HG03521 (cell line): ENCODE measurements at regions not wholly inside any gene's neighbourhood (a gene's known extent, or its start where the extent isn't known, plus 50 kb on each side); places are given as distances from the start of the nearest gene placed in this dataset.
A peak's percentile ranks its signal among the peaks of the same experiment; 100 is the strongest.

Experiments
- ATAC-seq: cut with Tn5 transposase; IDR thresholded peaks from one replicate; pipeline ENCODE4 v1.9.1; 2021; ENCODE audit warnings: mild to moderate bottlenecking, moderate library complexity; ENCODE audit not compliant: unreplicated experiment

DNA sequence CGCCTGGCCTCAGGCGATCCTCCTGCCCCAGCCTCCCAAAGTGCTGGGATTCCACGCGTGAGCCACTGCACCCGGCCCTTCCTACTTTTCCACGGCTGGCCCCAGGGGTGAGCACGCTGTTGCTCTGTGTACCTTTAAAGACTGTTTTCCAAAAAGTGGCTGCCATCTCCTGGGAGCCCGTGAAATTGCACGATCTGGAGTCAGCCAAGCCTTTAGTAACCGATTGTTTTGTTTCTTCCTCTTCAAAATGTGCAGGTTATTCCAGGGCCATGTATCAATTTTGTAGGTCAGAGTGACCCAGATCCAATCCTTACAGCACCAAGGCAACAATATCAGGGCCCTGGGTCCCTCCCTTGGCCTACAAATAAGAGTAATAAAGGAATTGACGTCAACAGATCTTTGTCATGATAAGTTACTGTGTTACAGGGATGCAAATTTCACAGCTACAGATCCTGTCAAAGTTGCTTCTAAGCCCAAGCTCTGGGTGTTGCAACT lies 135.6 kb upstream of the ZNF236 start:
- no peak for ATAC-seq

DNA sequence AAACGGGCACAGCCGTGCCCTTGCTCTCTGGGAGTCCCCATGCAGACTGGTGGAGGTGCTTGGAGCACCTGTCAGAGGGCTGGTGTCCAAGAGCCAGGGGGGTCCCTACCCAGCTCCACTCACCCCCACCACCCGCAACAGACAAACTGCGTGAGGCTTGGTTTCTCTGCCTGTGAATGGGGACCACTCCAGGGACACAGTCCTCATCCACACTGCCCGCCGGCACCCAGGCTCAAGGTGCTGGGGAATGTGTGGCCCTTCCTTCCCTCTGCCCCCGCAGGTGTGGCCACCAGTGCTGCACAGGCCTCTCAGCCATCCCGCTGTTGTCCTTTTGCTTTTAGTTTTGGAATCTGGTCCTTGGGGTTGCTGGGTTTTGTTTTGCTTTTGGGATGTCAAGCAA lies 136.5 kb upstream of the ZNF236 start:
- no peak for ATAC-seq

DNA sequence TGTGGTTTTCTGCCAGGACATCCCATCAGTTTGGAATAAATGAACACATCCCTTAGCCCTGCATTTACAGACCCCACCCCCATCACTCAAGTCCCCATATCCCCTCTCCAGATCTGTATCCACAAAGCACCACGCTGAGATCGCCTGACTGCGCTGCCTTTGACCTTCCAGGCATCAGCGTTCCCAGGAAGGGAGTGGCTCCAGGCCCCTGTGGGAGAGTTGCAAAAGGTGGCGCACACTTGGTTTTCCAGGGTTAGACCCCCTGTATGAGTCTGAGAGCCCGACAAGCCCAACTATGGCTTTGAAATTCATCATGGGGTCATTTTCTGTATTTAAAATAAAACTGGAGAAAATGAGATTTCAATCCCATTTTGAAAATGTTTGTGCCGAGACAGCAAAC lies 137.0 kb upstream of the ZNF236 start:
- no peak for ATAC-seq

DNA sequence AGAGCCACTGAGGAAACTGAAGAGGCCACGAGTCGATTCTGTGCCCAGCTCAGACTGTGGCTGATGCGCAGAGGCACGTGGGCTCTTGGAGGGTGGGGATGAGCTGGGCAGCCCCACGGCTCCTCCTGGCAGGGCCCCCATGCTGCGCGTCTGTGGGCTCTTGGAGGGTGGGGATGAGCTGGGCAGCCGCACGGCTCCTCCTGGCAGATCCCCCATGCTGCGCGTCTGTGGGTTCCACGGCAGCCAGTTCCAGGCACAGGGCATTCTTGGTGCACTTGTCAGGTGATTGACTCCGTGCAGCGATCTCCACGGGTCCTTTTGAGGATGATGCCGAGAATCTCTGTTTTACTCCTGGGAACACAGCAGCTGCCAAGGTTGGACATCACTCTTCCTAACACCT lies 138.1 kb upstream of the ZNF236 start:
- ATAC-seq: no peak

DNA sequence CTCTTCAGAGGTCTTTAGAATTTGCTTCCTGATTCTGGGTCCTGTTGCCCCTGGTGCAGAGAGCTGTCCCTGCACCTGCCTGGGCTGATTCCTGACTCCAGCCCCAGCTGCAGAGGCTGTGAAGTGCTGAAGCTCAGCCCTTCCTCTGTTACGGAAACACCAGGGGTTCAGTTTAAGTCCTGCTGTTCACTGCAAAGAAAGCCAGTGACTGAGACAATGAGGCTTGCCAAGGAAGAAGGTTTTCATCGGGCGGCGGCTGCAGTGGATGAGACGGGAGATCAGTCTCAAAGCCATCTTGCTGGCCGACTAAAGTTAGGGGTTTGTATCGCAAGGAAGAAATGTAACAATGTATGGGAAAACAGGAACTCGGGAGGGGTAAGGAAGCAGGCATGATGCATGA lies 142.4 kb upstream of the ZNF236 start:
- ATAC-seq: no peak

DNA sequence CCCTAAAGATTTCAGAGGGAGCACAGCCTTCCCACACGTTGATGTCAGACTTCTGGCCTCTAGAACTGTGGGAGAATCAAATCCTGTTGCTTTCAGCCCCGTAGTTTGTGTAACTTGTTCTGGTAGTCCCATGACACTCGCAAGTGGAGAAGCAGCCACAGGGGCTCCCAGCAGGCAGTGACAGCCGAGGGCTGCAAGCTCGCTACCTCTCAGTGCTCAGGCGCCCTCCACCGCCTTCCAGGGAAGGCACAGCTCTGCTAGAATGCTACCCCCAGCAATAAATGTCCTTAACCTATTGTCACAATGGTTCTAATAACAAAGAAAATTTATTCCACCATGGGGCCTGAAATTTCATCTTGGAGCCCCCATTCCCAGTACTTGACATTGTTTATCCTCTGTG lies 143.1 kb upstream of the ZNF236 start:
- ATAC-seq: no peak

DNA sequence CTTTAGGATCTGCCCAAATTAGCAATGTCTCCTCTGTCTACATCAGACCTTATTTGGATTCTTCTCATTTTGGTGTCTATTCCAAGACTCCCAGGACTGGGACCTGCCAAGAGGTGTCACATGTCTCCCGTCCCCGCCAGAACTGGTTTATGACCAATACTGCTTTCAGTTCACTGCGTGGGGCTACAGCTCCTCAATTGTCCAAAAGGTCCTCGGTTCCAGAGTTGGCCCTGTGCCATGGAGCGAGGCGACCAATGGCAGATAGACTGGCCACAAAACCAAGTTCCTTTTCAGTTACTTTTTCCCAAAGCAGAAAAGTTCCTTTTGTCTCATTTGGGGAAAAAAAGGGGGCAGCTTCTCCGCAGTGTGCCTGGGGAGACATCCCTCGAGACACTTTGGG lies 144.1 kb upstream of the ZNF236 start:
- ATAC-seq: no peak

DNA sequence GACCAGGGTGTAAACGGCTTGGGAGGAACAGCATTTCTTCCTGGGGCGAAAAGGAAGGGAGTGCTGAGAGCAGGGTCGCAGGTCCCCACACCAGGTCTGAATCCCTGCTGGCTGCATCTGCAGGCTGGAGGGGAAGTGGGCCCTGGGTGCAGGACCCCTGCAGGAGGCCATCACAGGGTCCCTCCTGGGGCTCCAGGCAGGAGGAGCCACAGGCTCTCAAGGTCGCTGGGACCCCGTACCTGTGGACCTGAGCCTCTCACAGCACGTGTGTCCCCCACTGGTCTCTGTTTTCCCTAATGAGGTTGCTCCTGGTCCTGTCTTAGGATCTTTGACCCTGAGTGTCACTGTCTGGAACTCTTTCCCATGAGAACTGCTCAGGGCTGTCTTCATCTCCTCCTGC lies 147.8 kb upstream of the ZNF236 start:
- ATAC-seq: no peak

DNA sequence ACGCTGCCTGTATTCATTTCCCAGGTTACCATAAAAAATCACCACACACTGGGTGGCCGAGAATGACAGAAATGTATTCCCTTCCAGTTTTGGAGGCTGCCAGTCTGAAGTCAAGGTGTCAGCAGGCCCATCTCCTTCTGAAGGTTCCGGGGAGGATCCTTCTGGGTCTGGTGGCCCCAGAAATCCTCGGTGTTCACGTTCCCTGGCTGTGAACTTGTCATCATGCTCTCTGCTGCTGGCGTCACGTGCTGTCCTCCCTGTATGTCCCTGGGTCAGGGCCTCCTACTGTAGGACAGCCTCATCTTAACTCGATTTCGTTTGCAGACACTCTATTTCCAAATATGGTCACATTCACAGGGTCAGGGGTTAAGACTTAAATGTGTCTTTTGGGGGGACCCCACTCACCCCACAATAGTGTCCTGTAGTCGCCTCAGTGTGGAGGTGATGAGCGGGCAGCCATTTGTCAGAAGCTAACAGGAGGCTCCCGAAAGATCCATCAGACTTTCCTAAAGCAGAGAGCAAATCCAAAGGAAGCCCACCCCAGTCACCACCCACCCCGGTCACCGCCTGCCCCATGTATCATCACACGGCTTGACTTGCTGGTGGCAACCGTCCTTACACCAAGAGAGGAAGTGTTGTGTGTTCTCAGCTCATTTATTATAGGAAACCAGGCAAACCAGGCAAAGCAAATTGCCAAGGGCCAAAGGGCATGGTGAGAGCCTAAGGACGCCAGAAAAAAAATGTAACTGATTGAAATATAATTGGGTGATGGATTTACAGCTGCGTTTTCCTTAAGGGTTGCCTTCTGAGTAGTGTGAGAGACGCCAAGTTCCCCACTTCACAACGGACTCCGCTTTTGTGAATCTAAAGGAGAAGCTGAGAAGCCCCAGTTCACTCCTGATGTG lies 148.8 kb upstream of the ZNF236 start:
- no peak for ATAC-seq

DNA sequence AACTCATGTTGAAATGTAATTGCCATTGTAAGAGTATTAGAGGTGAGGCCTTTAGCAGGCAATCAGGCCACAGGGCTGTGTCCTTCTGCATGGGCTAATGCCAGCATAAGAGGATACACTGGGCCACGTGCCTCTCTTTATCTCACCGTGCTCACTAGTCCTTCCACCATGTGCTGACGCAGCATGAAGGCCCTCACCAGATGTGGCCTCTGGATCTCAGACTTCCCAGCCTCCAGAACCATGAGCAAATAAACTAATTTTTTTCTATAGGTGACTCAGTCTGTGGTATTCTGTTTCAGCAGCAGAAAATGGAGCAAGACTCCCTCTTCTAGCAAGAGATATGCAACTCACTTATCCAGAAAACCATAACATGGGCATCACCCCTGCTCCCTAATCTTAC lies 149.7 kb upstream of the ZNF236 start:
- no peak for ATAC-seq

DNA sequence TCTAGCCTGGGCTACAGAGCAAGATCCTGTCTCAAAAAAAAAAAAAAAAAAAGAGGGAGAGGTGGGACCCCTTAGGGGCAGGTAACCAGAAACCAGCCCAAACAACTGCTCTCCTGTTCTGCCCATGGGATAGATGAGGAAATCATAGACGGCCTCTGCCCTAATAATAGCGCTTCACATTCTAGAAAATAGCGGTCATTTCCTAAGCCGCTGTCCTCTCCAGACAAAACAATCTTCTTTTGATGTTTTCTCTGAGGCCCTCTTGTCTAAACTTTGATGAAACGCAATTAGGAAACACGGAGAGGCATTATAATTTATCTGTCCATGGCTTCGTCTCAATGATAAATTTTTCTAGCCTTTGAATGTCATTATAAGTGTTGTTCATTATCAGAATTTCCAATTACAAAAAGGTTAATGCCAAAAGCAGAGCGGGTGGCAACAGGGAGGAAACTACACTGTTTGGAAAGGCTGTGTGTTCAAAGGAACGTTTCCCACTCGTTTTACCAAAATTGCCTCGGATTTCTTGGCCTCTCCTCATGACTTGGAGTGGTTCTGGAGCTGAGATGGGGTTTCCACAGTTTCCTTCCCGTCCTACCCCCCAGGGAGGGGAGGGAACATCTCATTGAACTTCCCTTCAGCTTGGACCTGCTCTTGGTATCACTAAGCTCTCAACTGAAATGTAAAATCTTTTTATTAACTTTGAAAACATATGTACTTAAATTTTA lies 151.6 kb upstream of the ZNF236 start:
- ATAC-seq: no peak

DNA sequence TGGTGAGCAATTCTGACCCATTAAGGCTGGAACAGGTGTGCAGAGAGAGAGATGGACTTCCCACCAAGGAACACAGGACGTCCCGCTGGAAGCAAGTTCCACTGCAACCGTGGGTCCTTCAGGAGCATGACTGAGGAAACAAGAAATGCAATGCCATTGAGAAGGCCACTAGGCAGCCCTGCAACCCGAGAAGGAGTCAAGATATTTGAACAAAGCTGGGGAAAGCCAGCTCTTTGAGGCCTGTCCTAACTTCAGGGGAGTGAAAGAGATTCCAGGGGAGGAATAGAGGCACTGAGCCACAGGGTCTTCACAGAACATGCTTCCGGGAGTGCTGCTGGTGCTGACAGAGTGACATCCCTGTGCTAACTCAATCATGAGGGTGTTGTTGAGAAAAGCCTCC lies 153.8 kb upstream of the ZNF236 start:
- ATAC-seq: no peak

DNA sequence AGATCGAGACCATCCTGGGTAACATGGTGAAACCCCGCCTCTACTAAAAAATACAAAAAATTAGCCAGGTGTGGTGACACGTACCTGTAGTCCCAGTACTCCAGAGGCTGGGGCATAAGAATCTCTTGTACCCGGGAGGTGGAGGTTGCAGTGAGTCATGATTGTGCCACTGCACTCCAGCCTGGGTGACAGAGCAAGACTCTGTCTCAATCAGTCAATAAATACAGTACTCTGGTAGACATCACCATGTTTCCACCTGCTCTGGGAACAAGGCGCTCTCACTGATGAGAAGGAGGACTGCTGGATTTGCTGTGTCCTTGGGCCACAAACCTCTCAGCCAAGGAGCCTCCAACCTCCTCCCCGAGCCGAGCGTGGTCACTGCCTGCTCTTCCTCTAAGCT lies 154.2 kb upstream of the ZNF236 start:
- no peak for ATAC-seq

DNA sequence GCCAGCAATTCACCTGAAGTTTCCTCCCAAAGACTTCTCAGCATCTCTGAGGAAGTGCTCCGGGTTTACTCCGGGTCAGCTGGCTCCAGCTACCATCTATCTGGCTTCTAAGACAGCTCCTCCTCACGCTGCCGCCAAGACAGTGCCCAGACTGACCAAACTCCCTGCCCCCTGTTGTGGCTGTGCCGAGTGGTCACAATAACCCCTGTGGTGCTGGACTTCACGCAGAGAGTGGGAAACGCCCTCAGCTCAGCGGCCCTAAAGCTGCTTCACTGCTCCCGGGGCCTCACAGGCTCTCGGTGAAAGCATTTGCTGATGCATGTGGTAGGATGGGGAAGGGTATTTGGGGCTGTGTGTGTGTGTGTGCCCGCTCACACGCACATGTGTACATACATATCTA lies 154.8 kb upstream of the ZNF236 start:
- no peak for ATAC-seq

DNA sequence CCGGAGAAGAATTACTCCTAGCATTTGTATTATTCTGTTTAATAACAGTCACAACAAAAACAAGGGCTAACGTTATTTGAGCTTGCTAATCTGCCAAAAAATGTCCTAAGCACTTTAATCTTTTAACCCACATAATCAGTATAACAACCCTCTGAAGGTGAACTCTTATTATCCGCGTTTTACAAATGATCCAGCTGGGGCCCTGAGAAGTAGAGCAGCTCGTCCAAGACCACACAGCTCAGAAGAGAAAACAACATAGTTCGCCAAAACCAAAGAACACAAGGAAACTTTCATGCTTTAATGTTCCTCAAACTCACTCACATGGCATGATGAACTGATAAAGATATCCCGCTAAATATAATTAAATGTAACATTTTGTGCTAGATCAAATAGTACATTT lies 159.7 kb upstream of the ZNF236 start:
- ATAC-seq: no peak

DNA sequence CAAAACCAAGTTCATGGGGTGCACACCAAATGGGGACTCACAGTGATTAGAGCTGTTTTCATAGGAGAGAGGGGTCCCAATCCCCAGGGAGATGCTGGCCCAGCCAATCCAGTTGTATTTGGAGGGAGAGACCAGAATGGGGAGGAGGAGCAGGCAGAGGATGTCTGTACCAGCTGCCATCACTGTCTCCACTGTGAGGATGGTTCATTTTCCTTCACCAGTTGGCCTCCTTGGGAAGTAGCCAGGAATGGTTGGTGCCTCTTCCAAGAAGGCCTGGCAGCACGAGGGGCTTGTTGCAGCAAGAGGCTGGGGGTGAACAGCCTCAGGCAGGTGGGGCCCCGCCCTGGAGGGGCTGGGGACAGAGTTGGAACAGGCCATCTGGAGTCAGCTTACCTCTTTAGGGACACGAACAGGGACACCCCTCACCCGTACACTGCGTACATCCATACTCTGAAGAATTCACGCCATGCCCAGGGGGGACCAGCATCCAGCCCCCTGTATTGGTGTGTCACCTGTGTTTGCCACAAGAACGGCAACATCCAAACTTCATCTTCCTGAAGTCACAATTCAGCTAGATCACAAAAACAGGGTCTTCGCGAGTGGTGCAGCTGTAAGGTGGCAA lies 161.7 kb upstream of the ZNF236 start:
- no peak for ATAC-seq

DNA sequence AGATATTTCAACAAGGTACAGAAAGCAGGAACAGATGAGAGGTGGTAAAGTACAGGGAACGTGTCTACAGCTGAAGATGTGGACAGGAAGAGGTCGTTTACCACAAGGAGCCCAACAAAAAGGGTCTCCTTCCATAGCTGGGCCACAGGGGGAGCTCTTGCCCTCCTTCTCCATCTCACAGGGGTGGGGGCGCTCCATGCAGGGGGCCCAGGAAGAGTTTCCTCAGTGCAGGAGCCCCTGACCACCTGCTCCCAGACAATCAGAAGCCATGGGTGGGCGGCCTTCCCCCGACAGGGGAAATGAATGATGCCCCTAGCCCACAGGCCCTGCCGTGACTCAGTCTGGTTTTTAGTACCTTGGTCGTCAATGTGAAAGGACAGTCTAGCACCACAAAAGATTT lies 163.6 kb upstream of the ZNF516 start:
- peak; percentile 46 for ATAC-seq

DNA sequence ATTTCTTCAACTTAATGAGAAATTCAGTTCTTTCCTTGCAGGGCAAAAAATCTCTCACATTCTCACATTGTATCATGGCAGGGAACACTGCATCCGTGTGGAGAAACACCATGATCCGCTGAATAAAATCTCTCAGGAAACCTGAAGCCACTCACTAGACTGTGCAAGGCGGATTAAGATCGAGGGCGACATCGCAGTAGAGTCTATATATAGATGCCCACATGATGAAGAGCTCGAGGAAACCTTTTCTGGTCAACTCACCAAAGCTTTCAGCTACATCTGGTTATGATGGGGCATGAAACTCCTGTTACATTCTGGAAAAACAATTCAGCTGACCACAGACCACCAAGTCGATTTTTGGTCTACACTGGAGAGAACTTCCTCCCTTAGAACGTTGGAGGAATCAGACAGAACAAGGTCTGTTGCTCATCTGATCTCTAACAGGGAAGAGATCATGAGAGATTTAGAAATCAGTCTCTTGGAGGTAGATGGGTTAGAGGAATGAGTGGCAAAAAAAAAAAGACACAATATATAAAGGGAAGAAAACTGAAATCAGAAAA lies 162.9 kb upstream of the ZNF516 start:
- ATAC-seq: no peak

DNA sequence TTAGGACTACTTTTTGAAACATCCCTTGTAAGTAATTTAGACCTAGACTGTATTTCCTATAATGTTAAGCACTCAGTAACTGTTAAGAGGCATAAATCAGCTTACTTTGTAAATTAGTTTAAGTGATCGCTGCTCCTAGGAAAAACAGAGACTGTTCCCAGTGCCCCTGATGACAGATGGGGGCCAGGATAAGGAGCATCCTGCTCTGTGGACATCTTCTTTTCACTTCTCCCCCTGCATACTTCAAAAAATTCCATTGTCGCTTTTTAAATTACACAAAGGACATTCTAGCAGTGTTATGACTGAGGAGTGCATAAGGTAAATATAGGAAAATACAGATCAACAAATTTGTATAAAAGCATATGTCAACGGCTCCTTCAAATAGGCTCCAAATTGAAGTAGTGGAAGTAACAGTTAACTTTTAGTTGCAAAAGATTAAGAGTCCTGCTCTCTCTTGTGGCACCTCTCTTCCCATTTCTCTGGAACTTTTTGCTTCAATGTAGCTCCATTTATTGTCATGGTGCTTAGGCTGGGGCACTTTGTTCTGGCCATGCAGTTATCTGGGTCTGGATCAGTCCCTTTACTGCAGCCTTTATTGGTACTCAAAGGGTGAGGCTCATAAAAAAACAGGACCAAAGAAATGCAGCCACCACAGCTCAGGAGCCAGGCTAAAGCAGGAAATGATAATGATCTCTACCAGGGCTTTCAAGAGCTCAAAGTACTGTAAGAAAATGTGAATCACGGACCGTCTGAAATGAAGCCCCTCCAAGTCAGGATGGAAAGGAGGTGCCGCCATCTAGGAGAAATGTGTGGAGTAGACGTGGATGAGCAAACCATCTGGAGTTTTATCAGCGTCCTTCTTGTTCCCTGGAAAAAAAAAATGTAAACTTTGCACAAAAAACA lies 162.1 kb upstream of the ZNF516 start:
- ATAC-seq: no peak

DNA sequence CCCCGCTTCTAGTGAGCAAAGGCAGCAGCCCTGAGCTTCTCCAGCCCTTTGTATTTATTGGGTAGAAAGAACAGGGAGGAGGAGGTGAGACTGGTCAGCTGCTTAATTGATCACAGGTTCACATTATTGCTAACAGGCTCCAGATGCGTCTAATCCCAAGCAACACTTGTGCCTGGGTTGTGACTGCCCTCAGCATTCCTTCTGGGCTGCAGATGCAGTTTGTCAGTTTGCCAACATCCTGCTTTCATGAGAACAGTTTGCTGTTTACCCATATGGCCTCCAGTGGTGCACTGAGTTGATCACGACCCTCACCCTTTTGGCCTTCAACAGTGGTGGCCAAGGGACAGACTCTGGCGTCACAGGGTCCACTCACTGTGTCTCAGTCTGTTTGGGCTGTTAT lies 159.5 kb upstream of the ZNF516 start:
- ATAC-seq: no peak
